Ecto neural progenitor cell (in vitro differentiated cells): ENCODE measurements at regions not wholly inside any gene's neighbourhood (a gene's known extent, or its start where the extent isn't known, plus 50 kb on each side); places are given as distances from the start of the nearest gene placed in this dataset.

Experiments used
- DNase-seq: peaks from one replicate; pipeline ENCODE4 v3.0.0-alpha.2; 2018; ENCODE audit warnings: low spot score

DNA sequence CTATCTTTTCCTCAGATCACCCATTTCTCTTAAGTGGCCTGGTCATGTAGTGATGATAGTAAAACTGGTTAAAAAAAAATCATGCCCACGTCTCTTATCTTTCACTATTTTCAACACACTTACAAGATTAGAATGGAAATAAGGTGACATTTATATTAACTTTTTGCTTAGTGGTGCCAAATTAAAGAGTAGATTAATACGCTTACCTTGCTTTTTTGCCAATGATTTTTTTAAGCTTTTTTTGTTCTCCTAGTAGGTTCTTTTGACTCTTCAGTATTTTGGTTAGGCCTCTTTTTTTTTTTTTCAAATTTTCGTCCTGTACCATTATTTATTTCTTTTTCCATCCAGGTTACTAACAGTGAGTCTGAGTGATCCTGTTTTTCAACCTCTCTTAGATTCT is 147.9 kb downstream of the PTCSC3 start:
- DNase-seq, result no peak

DNA sequence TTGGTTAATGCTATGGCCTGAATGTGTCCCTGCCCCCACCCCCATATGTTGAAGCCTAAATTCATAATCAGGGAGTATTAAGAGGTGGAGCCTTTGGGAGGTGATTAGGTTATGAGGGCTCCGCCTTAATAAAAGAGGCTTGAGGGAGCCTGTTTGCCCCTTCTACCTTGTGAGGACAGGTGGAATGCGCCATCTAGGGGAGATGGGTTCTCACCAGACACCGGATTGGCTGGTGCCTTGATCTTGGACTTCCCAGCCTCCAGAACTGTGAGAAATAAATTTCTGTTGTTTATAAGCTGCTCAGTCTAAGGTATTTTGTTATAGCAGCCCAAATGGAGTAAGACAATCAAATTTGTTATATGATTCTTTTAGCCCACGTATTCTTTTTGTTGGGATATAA is 148.3 kb downstream of the PTCSC3 start:
- DNase-seq, result no peak

DNA sequence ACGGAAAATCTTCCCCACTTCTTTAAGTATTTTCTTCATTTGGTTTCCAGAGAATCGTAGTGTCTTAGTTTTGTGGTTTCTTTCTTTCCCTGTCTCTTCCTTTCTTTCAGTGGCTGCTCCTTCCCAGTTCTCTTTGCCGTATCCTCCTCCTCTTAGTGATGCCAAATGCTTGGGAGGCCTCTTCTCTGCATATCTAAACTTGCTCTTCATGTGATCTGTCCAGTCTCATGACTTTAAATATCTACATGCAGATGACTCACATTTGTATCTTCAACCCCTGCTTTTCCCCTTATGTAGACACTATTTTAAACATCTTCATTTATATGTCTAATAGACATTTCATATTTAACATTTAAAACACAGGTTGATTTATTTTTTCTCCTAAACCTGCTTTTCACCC is 149.2 kb downstream of the PTCSC3 start:
- no peak for DNase-seq

DNA sequence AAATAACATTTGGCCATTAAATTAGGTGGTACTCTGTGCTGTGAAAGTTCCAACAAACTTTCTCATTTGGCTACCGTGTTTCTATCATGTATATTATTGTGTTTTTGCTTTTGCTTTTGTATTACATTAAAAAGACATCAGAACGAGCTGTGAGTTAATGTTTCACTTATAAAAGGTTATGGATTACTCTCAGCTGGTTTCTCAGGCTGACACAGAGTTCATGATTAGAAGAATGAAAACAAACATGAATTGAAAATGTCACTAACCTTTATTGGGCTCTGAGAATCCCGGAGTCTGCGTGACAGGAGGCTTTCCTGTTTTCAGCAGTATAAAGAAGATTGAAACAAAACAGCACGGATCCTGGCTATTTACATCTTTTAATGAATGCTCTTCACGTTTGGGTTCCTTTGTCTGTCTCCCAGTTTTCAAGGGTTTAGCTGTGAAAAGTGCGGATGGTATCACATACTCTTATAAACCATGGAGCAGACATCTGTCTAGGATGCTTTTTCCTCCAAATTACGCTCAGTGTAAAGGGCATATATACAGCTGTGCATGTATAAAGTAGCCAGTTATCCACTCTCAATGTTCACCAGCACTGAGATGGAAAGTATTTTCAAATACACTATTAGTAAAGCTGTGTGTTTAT is 153.6 kb downstream of the PTCSC3 start:
- DNase-seq, result no peak

DNA sequence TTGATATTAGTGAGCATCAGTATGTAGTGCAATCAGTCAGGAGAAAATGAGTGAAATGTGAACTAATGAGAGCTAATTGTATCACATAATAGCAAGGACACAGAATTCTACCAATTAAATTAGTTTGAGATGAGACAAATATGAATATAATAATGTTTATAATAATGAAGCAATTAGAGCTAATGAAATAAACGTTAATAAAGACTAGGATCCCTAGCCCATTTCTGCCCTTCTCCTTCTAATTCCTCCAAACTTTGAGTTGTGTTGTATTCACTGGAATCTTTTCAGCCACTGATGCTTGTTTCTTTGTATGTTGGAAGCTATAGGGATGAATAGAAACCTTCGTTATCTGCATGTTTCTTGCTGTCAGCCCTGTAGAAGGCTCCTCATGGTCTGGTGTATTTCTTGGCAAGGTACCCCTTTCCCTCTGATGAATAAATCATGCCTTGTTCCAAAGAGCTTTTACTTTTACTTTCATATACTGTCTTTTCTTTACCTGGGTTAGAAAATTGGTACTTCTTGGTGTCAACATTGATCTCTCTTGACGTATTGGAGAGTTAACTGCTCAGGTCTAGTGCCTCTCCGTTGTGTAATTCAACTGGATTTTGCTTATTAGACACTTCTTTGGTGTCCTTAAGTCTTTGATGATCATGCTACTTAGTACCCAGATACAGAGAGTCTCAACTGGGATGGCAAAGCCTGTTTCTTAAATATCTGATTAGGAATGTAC is 154.8 kb downstream of the PTCSC3 start:
- DNase-seq, result no peak

DNA sequence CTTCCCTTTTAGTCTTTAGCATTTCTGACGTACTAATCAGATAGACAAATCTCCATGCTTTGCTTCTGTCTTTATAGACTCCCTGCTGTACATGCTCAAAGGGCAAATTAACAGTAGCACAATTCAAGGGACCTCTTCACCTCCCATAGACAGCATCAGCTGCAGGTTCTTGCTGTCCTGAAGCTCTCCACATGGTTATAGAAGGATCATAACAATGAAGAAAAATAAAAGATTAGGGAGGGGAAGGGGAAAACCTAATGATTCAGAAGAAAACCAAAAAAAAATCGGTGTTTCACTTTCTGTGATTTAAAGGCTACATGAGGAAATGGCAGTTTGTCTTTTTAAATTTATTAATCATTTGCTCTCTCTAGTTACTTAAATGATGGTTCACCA is 155.5 kb downstream of the PTCSC3 start:
- DNase-seq, result no peak

DNA sequence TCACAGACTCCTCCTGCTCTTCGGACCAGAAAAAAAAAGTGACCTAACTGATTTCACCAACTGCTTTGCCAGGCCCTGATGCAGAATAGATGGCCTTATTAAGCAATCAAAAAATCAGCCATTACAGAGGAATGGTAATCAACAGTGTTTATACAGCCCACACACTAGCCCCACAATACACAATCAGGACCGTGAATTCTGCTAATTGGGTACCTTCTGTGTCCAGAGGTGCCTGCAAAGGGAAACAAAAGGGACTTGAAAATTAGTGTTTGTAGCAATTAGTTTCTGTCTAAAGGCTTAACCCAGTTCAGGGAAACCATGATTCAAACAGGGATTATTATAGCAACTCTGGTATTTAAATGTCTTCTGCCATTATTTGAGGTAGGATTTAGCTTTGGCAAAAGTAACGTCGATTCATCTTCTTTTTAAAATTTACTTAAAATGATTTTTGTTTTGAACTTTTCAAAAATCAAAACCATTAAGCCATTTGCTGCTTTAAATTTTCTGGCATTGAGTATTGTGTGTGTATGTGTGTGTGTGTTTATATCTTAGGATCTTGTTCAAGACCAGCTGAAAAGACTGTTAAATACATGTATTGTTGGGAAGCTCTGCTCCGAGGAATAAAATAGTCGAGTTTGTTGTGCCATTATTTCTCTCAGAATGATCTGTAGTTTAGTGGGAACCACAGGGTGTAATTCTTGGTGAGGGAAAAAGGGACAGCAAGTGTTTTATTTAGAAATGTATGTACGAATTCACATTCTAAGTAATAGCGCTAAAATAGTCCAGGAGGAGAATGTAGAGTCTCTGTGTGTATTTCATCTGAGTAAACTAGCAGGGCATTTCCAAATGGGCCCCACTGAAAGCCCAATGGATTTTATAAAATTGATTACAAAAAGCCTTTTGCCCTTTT is 156.1 kb downstream of the PTCSC3 start:
- no peak for DNase-seq

DNA sequence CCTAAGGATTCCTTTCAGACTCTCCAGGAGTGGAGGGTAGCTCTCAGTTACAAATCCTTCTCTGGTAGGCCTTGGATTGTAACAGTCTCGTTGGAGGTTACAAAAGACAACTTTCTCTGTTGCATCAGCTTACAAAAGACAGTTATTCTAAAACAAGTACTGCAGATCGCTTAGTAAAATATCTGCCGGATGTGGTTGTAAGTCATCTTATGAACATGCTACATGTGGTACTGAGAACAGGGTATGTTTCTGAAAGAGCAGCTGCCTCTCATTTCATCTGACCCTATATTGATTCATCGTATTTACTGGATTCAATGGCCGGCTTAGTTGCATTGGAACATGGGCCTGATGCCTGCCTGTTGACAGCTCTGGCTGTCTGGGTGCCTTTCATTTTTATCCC is 157.4 kb downstream of the PTCSC3 start:
- DNase-seq, result no peak

DNA sequence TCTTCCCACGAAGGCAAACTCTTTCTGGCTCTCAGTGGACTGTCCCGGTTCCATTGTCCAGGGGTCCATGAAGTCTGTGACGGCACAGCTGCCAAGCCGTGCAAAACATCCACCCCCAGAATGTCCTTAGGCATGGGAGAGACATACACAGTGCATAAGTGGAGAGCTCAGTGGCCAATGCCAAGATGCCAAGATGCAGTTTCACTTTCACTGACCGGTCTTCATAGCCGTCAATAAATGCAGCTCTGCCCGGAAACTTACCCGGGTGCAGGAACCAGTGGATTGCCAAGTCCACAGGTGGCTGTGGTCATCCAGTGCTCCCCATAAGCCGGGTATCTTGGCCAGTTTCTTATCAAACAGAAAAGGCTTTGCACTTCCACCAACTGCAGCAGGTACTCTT is 162.3 kb downstream of the PTCSC3 start:
- no peak for DNase-seq

DNA sequence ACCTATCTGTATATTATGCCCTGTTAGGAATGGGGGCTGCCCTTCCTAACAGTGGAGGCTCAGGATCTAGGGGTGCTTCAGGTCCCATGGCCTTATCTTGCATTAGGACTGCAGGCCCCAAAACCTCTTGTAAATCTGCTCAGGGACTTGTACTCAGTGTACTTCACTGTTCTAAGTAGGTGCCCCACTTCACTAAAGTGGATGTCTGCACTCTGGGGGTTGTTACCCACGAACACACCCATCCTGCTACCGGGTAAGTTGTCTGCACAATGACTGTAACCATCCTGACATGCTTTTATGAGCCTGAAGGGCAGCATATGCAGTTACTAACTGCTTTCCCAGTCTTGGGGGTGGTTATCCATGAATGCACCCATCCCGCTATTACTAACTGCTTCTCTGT is 163.0 kb downstream of the PTCSC3 start:
- no peak for DNase-seq

DNA sequence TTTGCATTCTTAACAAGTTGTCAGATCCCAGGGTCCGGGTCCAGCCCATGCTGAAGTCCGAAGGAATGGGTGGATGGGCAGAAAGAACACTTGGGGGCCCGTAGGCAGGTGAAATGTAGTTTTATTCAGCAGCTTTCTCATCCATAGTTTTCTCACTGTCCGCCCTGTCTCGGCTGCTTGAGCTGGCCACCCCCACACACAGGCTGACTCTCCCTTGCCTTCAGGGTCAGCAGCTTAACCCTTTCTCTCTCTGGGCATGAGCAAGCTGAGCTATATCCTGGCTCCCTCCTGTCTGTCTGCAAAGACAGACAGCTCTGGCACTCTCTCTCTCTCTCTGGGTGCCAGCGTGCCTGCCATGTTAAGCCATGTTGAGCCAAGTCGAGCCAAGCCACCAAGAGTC is 163.9 kb downstream of the PTCSC3 start:
- no peak for DNase-seq

DNA sequence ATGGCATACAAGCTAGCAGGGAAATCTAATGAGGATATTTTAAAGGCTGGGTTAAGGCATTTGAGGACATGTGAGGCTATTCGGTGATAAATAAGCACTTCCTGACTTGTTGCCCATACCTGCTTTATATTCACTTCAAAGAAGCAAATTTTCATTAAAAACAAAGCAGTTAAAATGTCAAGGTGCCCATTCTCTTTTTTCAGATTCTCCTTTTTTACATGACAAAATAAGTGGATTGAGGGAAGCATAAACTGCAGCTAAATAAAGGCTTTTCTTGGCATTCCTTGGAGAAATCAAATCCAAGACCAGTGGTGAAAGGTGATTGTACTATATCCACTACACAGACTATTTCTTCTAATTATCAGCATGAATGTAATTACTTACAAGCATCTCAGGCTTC is 166.9 kb downstream of the PTCSC3 start:
- DNase-seq, result no peak

DNA sequence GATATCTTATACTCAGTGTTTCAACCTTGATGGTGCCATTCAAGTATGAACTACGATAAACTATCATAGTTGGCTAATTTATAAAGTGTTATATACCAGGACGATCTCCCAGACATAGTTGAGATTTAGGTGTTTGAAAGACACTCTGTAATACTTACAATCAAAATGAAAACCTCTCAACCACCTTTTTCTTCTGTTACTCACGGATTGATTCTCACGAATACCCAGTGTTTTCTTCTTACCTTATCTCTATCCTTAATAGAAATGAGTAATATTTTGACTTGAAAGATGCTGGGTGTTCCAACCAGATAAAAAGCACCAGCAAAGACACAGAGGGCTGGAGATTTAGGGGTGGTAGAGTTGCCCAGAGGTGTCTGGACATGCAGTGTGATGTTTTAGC is 169.9 kb downstream of the PTCSC3 start:
- no peak for DNase-seq

DNA sequence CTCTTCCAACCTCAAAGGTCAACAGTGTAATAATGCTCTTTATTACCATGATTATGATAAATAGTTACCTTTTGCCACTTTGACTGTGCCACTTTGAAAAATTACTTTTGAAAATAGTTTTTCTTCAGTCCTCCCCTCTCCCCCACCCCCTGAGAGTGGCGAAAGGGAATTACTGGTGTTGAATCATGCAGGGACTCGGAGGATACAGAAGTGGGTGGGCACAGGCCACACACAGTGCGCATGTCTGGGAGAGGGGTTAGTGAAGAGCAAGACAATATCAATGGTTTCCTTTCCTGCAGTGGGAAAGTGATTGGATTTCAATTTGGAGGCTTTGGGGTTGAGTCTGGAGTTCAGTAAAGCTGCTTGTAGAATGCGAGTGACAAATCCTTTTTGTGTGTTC is 170.9 kb downstream of the PTCSC3 start:
- no peak for DNase-seq

DNA sequence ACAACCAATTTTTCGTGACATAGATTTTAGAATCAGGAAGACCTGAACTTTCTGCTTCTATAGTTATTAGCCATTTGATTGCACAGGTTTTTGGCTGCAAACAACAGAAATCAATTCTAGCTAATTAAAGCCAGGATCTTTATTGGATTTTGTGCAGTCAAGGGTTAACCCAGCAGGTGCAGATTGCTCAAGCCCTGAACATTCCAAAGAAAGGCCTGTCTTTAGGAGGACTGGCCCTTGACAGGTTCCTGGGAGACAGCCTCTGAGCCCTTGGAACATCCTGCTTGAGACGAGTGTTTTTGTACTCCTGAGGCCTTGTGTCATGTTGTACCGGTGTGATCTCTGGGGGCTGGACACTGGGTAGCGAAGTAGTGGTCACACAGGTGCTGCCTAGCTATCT is 174.6 kb downstream of the PTCSC3 start:
- no peak for DNase-seq

DNA sequence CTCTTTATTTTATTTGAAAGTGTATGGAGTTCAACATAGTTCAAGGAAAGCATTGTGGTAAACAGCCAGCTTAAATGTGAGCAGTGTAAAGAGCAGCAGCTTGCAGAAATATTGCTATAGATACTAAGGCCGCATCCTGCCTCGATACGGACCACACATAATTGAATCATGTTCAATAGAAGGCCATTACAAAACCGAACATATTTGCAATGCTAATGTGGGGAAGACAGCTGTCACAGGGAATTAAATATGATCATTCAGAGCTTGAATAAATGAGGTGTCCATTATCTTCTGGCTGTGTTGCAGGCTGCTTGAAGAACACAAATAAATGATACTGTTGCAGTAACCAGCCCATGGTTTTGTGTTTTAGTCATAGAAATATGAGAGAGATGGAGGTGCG is 173.2 kb downstream of the BRMS1L start:
- no peak for DNase-seq

DNA sequence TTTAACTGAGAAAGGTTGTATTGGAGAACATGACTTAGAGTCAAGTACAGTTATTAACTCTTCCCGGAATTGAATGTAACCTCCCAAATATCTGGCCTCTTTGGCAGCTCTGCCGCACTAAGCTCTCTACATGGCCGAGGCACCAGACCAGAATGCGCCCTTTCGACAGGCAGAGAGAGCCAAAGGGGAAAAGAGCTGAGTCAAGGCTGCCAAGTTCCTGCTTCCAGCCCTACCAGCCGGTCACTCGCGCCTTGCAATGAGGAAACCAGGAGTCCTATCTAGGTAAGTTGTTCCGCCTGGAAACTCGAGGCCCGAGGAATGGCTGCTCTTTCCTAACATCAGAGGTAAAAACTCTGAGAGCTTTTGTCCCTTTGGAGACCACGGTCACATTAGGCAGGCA is 172.2 kb downstream of the BRMS1L start:
- no peak for DNase-seq

DNA sequence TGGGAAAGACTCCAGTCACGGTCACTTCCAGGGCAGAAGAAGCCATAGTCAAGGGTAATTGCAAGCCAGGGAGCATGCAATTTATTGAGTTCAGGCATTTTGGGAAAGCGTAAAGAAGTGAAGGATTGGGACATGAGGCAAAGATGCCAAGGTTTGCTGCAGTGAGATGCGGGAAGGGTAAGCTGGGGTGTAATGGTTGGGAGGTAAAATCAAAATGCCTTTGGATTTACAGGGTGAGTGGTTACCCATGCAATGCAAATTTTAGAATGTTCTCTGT is 167.5 kb downstream of the BRMS1L start:
- no peak for DNase-seq

DNA sequence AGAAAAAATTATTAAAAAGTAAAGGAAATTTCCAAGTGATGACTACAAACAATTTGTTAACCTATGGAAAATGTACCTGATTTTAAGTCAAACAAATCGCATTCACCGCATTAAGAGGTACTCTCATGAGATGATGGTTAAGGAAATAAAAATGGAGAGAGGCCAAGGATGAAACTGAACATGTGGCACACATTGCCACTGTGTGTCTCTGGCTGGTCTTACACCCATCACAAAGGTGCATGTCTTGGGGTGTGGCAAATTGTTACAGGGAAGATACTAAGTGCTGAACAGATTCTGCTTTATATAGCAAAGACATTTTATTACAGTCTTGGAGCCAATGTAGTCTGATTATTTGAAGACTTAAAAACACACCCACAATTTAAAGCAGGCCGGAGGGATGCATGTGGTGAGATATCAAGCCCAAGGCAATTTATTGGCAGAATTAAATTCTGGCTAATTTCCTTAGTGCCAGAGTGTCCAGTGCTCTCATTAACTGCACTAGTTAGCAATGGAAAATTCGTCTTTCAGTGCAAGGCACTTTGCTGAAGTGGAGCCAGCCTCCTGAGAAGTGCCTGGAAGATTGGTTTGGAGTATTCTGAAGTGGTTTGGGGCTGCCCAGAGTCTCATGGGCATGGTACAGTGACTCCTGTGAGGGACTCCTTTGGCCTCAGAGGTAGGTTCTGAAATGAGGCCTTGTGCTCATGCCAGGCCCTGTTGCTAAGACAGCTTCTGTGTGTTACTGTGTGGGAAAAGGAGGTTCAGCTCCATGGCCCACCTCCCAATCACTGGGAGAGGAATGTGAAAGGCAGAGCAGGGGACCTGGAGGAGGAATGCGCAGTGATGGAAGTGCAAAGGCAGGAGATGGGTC is 166.9 kb downstream of the BRMS1L start:
- no peak for DNase-seq

DNA sequence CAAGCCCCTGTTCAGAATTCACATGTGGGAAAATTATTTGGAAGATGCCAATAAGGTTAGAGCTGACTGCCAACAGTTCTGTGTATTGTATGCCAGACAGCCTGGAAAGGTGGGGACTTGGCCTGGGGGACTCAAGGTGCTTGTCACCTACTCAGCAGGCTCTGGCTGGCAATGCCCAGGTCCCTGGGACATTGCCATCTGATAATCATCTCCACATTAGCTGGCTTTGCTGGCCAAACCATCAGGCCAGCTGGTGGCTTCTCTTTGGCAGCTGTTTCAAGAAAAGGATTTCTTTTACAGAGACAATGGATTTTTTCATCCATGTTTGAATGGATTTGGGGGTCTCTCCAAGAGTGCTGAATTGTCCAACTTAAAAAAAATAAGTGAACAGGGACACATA is 165.2 kb downstream of the BRMS1L start:
- no peak for DNase-seq

DNA sequence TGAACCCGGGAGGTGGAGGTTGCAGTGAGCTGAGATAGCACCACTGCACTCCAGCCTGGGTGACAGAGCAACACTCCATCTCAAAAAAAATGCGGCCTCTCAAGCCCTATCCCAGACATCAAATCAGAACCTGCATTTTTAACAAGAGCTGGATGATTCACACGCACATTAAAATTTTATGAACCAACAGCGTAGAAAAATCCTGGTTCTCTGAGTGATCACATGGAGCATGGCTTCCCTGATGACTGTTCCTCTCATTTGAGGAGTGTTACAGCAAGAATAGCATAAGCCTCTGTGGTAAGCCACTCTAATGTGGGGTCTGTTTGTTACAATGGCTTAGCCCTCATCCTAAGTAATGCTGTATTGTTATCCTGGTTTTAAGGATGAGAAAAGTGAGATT is 163.6 kb downstream of the BRMS1L start:
- no peak for DNase-seq

DNA sequence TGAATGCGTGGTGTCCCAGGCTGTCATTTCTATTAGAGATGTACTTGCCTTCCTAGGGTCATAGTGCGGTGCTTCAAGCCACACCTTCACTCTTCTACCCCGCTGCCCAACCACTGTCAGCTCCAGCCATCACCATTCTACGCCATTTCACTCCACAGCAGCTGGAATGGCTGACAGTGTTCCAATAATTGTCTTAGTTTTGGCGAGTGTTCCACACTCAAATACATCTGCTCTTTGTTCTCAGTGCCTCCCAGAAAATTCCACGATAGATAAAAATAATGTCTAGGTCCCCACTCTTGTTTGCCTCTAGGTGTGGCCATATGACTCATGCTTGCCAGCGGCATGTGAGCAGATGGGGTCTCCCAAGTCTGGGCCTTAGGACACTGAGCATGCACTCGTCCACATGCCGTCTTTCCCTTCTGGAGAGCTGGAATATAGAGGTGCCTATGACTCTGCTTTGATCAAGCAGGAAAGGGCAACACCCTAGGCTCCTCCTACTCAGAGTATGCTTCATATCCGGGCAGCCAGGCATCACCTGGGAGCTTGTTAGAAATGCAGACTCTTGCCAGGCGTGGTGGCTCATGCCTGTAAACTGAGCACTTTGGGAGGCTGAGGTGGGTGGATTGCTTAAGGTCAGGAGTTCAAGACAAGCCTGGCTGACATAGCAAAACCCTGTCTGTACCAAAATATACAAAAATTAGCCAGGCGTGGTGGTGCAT is 163.0 kb downstream of the BRMS1L start:
- no peak for DNase-seq
